ENCODE measurements at regions not wholly inside any gene's neighbourhood (a gene's known extent, or its start where the extent isn't known, plus 50 kb on each side); places are given as distances from the start of the nearest gene placed in this dataset.

- TF ChIP-seq EZH2 (IDR thresholded peaks at IDR 0.05), result no peak
- no peak for TF ChIP-seq EZH2phosphoT487 (IDR thresholded peaks at IDR 0.05; ENCODE audit: borderline replicate concordance)
- no peak for TF ChIP-seq ZBTB33 (IDR thresholded peaks at IDR 0.05; ENCODE audit: extremely low read depth, insufficient replicate concordance, low read length)
- TF ChIP-seq POLR2AphosphoS5 (IDR thresholded peaks at IDR 0.05; ENCODE audit: low read depth, low read length), result no peak
- TF ChIP-seq FOSL1 (IDR thresholded peaks at IDR 0.05; ENCODE audit: low read depth), result no peak
- TF ChIP-seq, protein P1, sequence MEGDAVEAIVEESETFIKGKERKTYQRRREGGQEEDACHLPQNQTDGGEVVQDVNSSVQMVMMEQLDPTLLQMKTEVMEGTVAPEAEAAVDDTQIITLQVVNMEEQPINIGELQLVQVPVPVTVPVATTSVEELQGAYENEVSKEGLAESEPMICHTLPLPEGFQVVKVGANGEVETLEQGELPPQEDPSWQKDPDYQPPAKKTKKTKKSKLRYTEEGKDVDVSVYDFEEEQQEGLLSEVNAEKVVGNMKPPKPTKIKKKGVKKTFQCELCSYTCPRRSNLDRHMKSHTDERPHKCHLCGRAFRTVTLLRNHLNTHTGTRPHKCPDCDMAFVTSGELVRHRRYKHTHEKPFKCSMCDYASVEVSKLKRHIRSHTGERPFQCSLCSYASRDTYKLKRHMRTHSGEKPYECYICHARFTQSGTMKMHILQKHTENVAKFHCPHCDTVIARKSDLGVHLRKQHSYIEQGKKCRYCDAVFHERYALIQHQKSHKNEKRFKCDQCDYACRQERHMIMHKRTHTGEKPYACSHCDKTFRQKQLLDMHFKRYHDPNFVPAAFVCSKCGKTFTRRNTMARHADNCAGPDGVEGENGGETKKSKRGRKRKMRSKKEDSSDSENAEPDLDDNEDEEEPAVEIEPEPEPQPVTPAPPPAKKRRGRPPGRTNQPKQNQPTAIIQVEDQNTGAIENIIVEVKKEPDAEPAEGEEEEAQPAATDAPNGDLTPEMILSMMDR (IDR thresholded peaks at IDR 0.05 in 2 of 3, conservative IDR thresholded peaks at IDR 0.05 in 1 of 3; ENCODE audit: borderline replicate concordance in 1 of 3, insufficient read depth in 1 of 3, low read depth in 2 of 3, low read length in 2 of 3), result no peak
- no peak for TF ChIP-seq RAD21 (IDR thresholded peaks at IDR 0.05; ENCODE audit: low read depth)
Observed at GRCh38 chr9:75488719-75489110, 400.4 kb downstream of the OSTF1 start.
